BJ (cell line): ENCODE measurements at regions not wholly inside any gene's neighbourhood (a gene's known extent, or its start where the extent isn't known, plus 50 kb on each side); places are given as distances from the start of the nearest gene placed in this dataset.

Source experiments
- CTCF ChIA-PET: fragments of 350-600 bp; formaldehyde crosslinking; extraction: SDS; loops from one replicate; lab custom pipeline; 2021; ENCODE audit warnings: antibody characterized with exemption, inconsistent platforms; lab: Yijun Ruan, JAX
- POLR2A ChIA-PET: fragments of 300-600 bp; sonication (Branson Sonifier 250); formaldehyde crosslinking; extraction: SDS; loops from one replicate; lab custom pipeline; 2021; ENCODE audit warnings: antibody characterized with exemption; lab: Charles Lee
- DNase-seq: peaks from one replicate; pipeline ENCODE4 v3.0.0-alpha.2; 2011; ENCODE audit warnings: low read depth
- H3K27me3 ChIP-seq: 2 replicates; pipeline ENCODE4 v1.6.0; 2011; ENCODE audit warnings: low read length; ENCODE audit not compliant: control insufficient read depth, insufficient read depth
- H3K36me3 ChIP-seq: 2 replicates; pipeline ENCODE4 v1.5.1; 2011; ENCODE audit warnings: low read length; ENCODE audit not compliant: control insufficient read depth, insufficient read depth
- H3K4me3 ChIP-seq: 2 replicates; pipeline ENCODE4 v1.5.1; 2011; ENCODE audit warnings: low read depth, mild to moderate bottlenecking, control low read depth, low read length
- TF ChIP-seq, protein P1 (sequence below): IDR thresholded peaks from 2 replicates; pipeline ENCODE4 v1.5.1; 2011; ENCODE audit warnings: low read depth, mild to moderate bottlenecking, control low read depth, inconsistent platforms, low read length, moderate library complexity; ENCODE audit not compliant: insufficient read depth

GRCh38 chr5:171509467-171509866 is 90.0 kb downstream of the FGF18 start:
- H3K4me3 ChIP-seq = no peak overlapping the region
- TF ChIP-seq, protein P1, sequence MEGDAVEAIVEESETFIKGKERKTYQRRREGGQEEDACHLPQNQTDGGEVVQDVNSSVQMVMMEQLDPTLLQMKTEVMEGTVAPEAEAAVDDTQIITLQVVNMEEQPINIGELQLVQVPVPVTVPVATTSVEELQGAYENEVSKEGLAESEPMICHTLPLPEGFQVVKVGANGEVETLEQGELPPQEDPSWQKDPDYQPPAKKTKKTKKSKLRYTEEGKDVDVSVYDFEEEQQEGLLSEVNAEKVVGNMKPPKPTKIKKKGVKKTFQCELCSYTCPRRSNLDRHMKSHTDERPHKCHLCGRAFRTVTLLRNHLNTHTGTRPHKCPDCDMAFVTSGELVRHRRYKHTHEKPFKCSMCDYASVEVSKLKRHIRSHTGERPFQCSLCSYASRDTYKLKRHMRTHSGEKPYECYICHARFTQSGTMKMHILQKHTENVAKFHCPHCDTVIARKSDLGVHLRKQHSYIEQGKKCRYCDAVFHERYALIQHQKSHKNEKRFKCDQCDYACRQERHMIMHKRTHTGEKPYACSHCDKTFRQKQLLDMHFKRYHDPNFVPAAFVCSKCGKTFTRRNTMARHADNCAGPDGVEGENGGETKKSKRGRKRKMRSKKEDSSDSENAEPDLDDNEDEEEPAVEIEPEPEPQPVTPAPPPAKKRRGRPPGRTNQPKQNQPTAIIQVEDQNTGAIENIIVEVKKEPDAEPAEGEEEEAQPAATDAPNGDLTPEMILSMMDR = no peak
- no peaks in the 10 kb centered on the region for H3K36me3 ChIP-seq
- ChIA-PET CTCF (interaction anchor here (0.8 kb wide), 1 partner anchor 9 kb away, joined by 3 read pairs; no protein-coding TSS in a partner anchor), POLR2A (no interaction called here)
- DNase-seq = no peak
- peaks cover 1% of the 10 kb centered on the region for H3K27me3 ChIP-seq

- ChIA-PET CTCF (no interaction called here), POLR2A (no interaction called here)
- H3K27me3 ChIP-seq = peaks cover 1% of the 10 kb centered on the region; the same call in 1 of the 2 replicates
- TF ChIP-seq, protein P1 = no peak
- H3K36me3 ChIP-seq = no peaks in the 10 kb centered on the region
- H3K4me3 ChIP-seq = no peak overlapping the region
- DNase-seq = no peak
Measured at GRCh38 chr5:171512397-171512796, 93.0 kb downstream of the FGF18 start.

DNA sequence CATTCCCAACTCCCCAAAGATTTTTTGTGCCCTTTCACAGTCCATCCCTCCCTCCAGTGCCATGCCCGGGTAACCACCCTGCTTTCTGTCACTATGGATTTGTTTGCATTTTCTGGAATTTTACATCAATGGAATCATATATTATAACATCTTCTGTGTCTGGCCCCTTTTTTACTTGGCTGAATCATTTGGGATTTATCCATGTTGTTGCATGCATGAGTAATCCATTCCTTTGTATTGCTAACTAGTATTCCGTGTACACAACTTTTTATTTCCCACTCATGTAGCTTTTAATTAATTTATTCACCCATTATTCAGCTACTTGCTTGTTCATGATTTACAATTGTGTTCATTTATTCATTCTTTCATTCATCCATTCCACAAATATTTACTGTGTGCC is 94.1 kb downstream of the FGF18 start:
- Histone ChIP-seq H3K4me3 (no peak overlapping the region), H3K36me3 (no peaks in the 10 kb centered on the region), H3K27me3 (peaks cover 1% of the 10 kb centered on the region; the same call in 1 of the 2 replicates)
- ChIA-PET CTCF (no interaction called here), POLR2A (no interaction called here)
- DNase-seq = no peak
- TF ChIP-seq, protein P1 = no peak

GRCh38 chr5:171518916-171519315 is 99.5 kb downstream of the FGF18 start:
- CTCF ChIA-PET = no interaction called here
- Histone ChIP-seq H3K4me3 (no peak overlapping the region), H3K27me3 (no peaks in the 10 kb centered on the region; the same call in 1 of the 2 replicates), H3K36me3 (no peaks in the 10 kb centered on the region)
- TF ChIP-seq, protein P1 = no peak
- DNase-seq = no peak
- POLR2A ChIA-PET = no interaction called here

- POLR2A ChIA-PET = interaction anchor here (0.5 to 0.7 kb wide), 4 partner anchors 13 to 635 kb away, joined by 3 to 16 read pairs (median 4); no protein-coding TSS in a partner anchor
- TF ChIP-seq, protein P1 = no peak
Measured at GRCh38 chr5:171520300-171521174, 101.1 kb downstream of the FGF18 start.

More at GRCh38 chr5:171520300-171521174, 101.1 kb downstream of the FGF18 start:
- Histone ChIP-seq H3K36me3 (no peaks in the 10 kb centered on the region), H3K27me3 (no peaks in the 10 kb centered on the region; the same call in 1 of the 2 replicates), H3K4me3 (no peak overlapping the region)
- CTCF ChIA-PET = interaction anchor here (0.9 to 1.7 kb wide), 5 partner anchors 17 to 391 kb away, joined by 3 to 6 read pairs (median 4); no protein-coding TSS in a partner anchor
- DNase-seq = peak; percentile 9
